Naive thymus-derived CD4-positive, alpha-beta T cell (primary cell): ENCODE measurements at regions not wholly inside any gene's neighbourhood (a gene's known extent, or its start where the extent isn't known, plus 50 kb on each side); places are given as distances from the start of the nearest gene placed in this dataset.
"Not testable (repeated sequence)": the region's sequence is repeated elsewhere in the genome, so short reads cannot be mapped to it uniquely, and the experiment has no call there.

Experiments used
- ATAC-seq: fragments of 150-1000 bp; cut with Tn5 transposase; 2 replicates; pipeline ENCODE4 v1.10.0; 2021; ENCODE audit warnings: mild to moderate bottlenecking, moderate library complexity
- CTCF ChIA-PET: fragments of 350-600 bp; sonication (Branson Sonifier 250); formaldehyde crosslinking; loops from one replicate; lab custom pipeline; 2021; ENCODE audit warnings: antibody characterized with exemption; lab: Charles Lee
- POLR2A ChIA-PET: fragments of 350-600 bp; sonication (Branson Sonifier 250); formaldehyde crosslinking; loops from one replicate; lab custom pipeline; 2021; ENCODE audit warnings: antibody characterized with exemption, inconsistent platforms; lab: Charles Lee
- DNase-seq, 9 donors: peaks; one replicate each; pipeline versions ENCODE4 v3.0.0 to v3.0.0-alpha.2; 2020 to 2022; ENCODE audit warnings: mixed read lengths in 1 of 9
- H3K27ac ChIP-seq: one replicate; pipeline ENCODE4 v1.7.0; 2013; ENCODE audit warnings: mild to moderate bottlenecking, low read depth, low read length, moderate library complexity
- H3K27me3 ChIP-seq, 2 donors: one replicate each; pipeline ENCODE4 v1.7.0; 2013; ENCODE audit warnings: low read length in 2 of 2, mild to moderate bottlenecking in 2 of 2, moderate library complexity in 2 of 2; ENCODE audit not compliant: control insufficient read depth in 2 of 2, insufficient read depth in 2 of 2
- H3K36me3 ChIP-seq, 3 experiments: 1 replicate in 2 of 3; 2 replicates in 1 of 3; pipeline ENCODE4 v1.7.0; 2013; ENCODE audit warnings: low read length in 3 of 3, mild to moderate bottlenecking in 3 of 3, moderate library complexity in 1 of 3; ENCODE audit not compliant: insufficient read depth in 3 of 3, control insufficient read depth in 2 of 3
- H3K4me1 ChIP-seq, 2 donors: one replicate each; pipeline ENCODE4 v1.7.0; 2013; ENCODE audit warnings: low read length in 2 of 2, mild to moderate bottlenecking in 2 of 2, moderate library complexity in 1 of 2; ENCODE audit not compliant: control insufficient read depth in 2 of 2, insufficient read depth in 2 of 2
- H3K4me3 ChIP-seq: 2 replicates; pipeline ENCODE4 v1.7.0; 2013; ENCODE audit warnings: mild to moderate bottlenecking, low read length
- H3K9me3 ChIP-seq, 3 experiments: 1 replicate in 2 of 3; 2 replicates in 1 of 3; pipeline ENCODE4 v1.7.0; 2013; ENCODE audit warnings: low read length in 3 of 3; ENCODE audit not compliant: control insufficient read depth in 2 of 3
- H3K27ac Mint-ChIP-seq, 9 donors: one replicate each; pipeline ENCODE4 v1.8.0; 2020 to 2022; ENCODE audit warnings: mixed read lengths in 9 of 9, mild to moderate bottlenecking in 8 of 9, moderate library complexity in 5 of 9, inconsistent platforms in 2 of 9
- H3K27me3 Mint-ChIP-seq, 5 donors: one replicate each; pipeline ENCODE4 v1.8.0; 2021 to 2022; ENCODE audit warnings: mixed read lengths in 5 of 5, mild to moderate bottlenecking in 1 of 5
- H3K36me3 Mint-ChIP-seq, 5 donors: one replicate each; pipeline ENCODE4 v1.8.0; 2020 to 2022; ENCODE audit warnings: mixed read lengths in 5 of 5, mild to moderate bottlenecking in 3 of 5, inconsistent platforms in 1 of 5
- H3K4me1 Mint-ChIP-seq, 7 donors: one replicate each; pipeline ENCODE4 v1.8.0; 2020 to 2022; ENCODE audit warnings: mixed read lengths in 7 of 7, mild to moderate bottlenecking in 3 of 7, inconsistent platforms in 1 of 7
- H3K4me3 Mint-ChIP-seq, 10 donors: one replicate each; pipeline ENCODE4 v1.8.0; 2020 to 2022; ENCODE audit warnings: mild to moderate bottlenecking in 10 of 10, mixed read lengths in 10 of 10, moderate library complexity in 6 of 10, inconsistent platforms in 2 of 10
- H3K9me3 Mint-ChIP-seq, 11 donors: one replicate each; pipeline ENCODE4 v1.8.0; 2020 to 2022; ENCODE audit warnings: mixed read lengths in 11 of 11, mild to moderate bottlenecking in 4 of 11, inconsistent platforms in 1 of 11, moderate library complexity in 1 of 11
- intact Hi-C, 2 donors: fragments of 100-400 bp; cut with micrococcal nuclease; formaldehyde crosslinking; loops; one replicate each; pipeline ENCODE4 v1.15.1; 2023

GRCh38 chr13:54110597-54110996, 1082.0 kb downstream of the OLFM4 start:
- Histone ChIP-seq H3K36me3 (no peaks in the 10 kb centered on the region), H3K27me3 (no peaks in the 10 kb centered on the region), H3K27ac (no peak overlapping the region), H3K4me1 (no peaks in the 10 kb centered on the region), H3K9me3 (no peaks in the 10 kb centered on the region), H3K4me3 (no peak overlapping the region)
- Mint-ChIP-seq H3K27ac (no peak overlapping the region), H3K36me3 (no peaks in the 10 kb centered on the region), H3K4me3 (no peak overlapping the region), H3K9me3 (peaks cover 0 to 8% (median 4%) of the 10 kb centered on the region in 11 donors), H3K4me1 (no peaks in the 10 kb centered on the region), H3K27me3 (no peaks in the 10 kb centered on the region)
- intact Hi-C loops, result no loop called here
- POLR2A ChIA-PET, result no interaction called here
- ATAC-seq, result no peak
- CTCF ChIA-PET, result no interaction called here
- no peak for DNase-seq

GRCh38 chr13:54124700-54125099, 1096.1 kb downstream of the OLFM4 start:
- Histone ChIP-seq H3K36me3 (no peaks in the 10 kb centered on the region), H3K27me3 (no peaks in the 10 kb centered on the region), H3K4me1 (no peaks in the 10 kb centered on the region), H3K27ac (no peak overlapping the region), H3K9me3 (no peaks in the 10 kb centered on the region), H3K4me3 (no peak overlapping the region)
- H3K36me3 Mint-ChIP-seq, result no peaks in the 10 kb centered on the region
- H3K4me3 Mint-ChIP-seq, result no peak overlapping the region
- intact Hi-C loops, result no loop called here
- ChIA-PET POLR2A (no interaction called here), CTCF (no interaction called here)
- no peak for ATAC-seq
- no peaks in the 10 kb centered on the region for H3K4me1 Mint-ChIP-seq
- no peak overlapping the region for H3K27ac Mint-ChIP-seq
- DNase-seq, result no peak
- H3K27me3 Mint-ChIP-seq, result no peaks in the 10 kb centered on the region
- H3K9me3 Mint-ChIP-seq, result peaks cover 2 to 30% (median 14%) of the 10 kb centered on the region in 11 donors

- H3K27me3 ChIP-seq, CTCF ChIA-PET, H3K27ac ChIP-seq, DNase-seq, H3K27me3 Mint-ChIP-seq, H3K4me1 ChIP-seq, H3K4me3 Mint-ChIP-seq, H3K27ac Mint-ChIP-seq, ATAC-seq, H3K4me3 ChIP-seq, POLR2A ChIA-PET, H3K4me1 Mint-ChIP-seq, H3K9me3 ChIP-seq, H3K36me3 ChIP-seq, H3K36me3 Mint-ChIP-seq, intact Hi-C loops: not testable (repeated sequence)
- H3K9me3 Mint-ChIP-seq, result peaks cover 5 to 40% (median 17%) of the 10 kb centered on the region in 11 donors
These were observed 1102.3 kb downstream of the OLFM4 start for GRCh38 chr13:54130931-54131330.

- ATAC-seq, H3K4me3 ChIP-seq, H3K4me1 Mint-ChIP-seq, H3K36me3 Mint-ChIP-seq, CTCF ChIA-PET, H3K27me3 Mint-ChIP-seq, H3K36me3 ChIP-seq, H3K4me3 Mint-ChIP-seq, H3K27me3 ChIP-seq, POLR2A ChIA-PET, H3K27ac ChIP-seq, DNase-seq, H3K4me1 ChIP-seq, H3K9me3 ChIP-seq, H3K27ac Mint-ChIP-seq, intact Hi-C loops: not testable (repeated sequence)
- H3K9me3 Mint-ChIP-seq, result peaks cover 5 to 39% (median 17%) of the 10 kb centered on the region in 11 donors
These were observed 1102.8 kb downstream of the OLFM4 start for GRCh38 chr13:54131433-54131832.

GRCh38 chr13:54132127-54132526, 1103.5 kb downstream of the OLFM4 start:
- H3K36me3 Mint-ChIP-seq, ATAC-seq, H3K27me3 Mint-ChIP-seq, POLR2A ChIA-PET, DNase-seq, CTCF ChIA-PET, H3K9me3 ChIP-seq, H3K27ac Mint-ChIP-seq, H3K27ac ChIP-seq, H3K4me3 ChIP-seq, intact Hi-C loops, H3K27me3 ChIP-seq, H3K36me3 ChIP-seq, H3K4me1 ChIP-seq, H3K4me3 Mint-ChIP-seq, H3K4me1 Mint-ChIP-seq: not testable (repeated sequence)
- peaks cover 3 to 39% (median 19%) of the 10 kb centered on the region in 11 donors for H3K9me3 Mint-ChIP-seq

- POLR2A ChIA-PET, H3K4me1 ChIP-seq, H3K27ac Mint-ChIP-seq, H3K4me3 Mint-ChIP-seq, H3K27me3 Mint-ChIP-seq, H3K4me3 ChIP-seq, H3K27ac ChIP-seq, intact Hi-C loops, H3K36me3 ChIP-seq, H3K27me3 ChIP-seq, H3K36me3 Mint-ChIP-seq, DNase-seq, H3K4me1 Mint-ChIP-seq, ATAC-seq, H3K9me3 ChIP-seq, CTCF ChIA-PET: not testable (repeated sequence)
- peaks cover 3 to 39% (median 19%) of the 10 kb centered on the region in 11 donors for H3K9me3 Mint-ChIP-seq
These were observed 1104.1 kb downstream of the OLFM4 start for GRCh38 chr13:54132720-54133119.

GRCh38 chr13:54133746-54134145, 1105.1 kb downstream of the OLFM4 start:
- DNase-seq (no peak), ATAC-seq (no peak)
- peaks cover 3 to 30% (median 19%) of the 10 kb centered on the region in 11 donors for H3K9me3 Mint-ChIP-seq
- no peak overlapping the region for H3K4me3 Mint-ChIP-seq
- intact Hi-C loops, result no loop called here
- no peaks in the 10 kb centered on the region for H3K27me3 ChIP-seq
- no peaks in the 10 kb centered on the region for H3K36me3 ChIP-seq
- no peak overlapping the region for H3K27ac Mint-ChIP-seq
- H3K36me3 Mint-ChIP-seq, result peaks cover 0 to 3% (median 0%) of the 10 kb centered on the region in 5 donors
- no peak overlapping the region for H3K4me3 ChIP-seq
- H3K4me1 ChIP-seq, result no peaks in the 10 kb centered on the region
- H3K27ac ChIP-seq, result no peak overlapping the region
- H3K4me1 Mint-ChIP-seq, result no peaks in the 10 kb centered on the region
- no peaks in the 10 kb centered on the region for H3K9me3 ChIP-seq
- ChIA-PET POLR2A (no interaction called here), CTCF (no interaction called here)
- no peaks in the 10 kb centered on the region for H3K27me3 Mint-ChIP-seq
